ENCODE measurements at regions not wholly inside any gene's neighbourhood (a gene's known extent, or its start where the extent isn't known, plus 50 kb on each side); places are given as distances from the start of the nearest gene placed in this dataset.

DNA sequence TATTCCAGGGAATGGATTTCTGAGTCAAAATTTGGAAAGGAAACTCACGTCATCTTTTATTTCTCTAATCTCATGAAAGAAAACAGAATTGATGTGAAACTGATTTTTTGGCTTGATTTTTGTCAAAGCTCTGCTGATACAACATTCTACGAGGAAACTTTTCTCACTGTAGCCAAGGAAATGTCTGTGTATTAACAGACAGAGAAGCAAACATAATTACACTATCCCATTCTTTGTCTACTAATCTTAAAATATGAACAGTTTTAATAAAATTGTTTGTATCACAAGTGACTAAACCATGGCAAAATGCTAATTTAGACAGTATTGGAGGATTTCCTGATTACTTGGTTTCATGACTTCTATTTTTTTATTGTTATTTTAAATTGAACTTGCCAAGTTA, 1437.0 kb downstream of the OTOL1 start:
- Histone ChIP-seq H3K4me1 (ENCODE audit: control insufficient read depth in 1 of 2, insufficient read depth in 2 of 2, low read length in 2 of 2) (no peaks in the 10 kb centered on the region), H2AFZ (ENCODE audit: low read depth, low read length, poor library complexity, severe bottlenecking) (no peak overlapping the region), H3K4me3 (replicated peaks in 1 of 2; ENCODE audit: low read depth in 1 of 2, low read length in 2 of 2) (no peak overlapping the region), H3K9ac (ENCODE audit: low read length) (no peak overlapping the region), H3K36me3 (ENCODE audit: control insufficient read depth in 1 of 2, insufficient read depth in 2 of 2, low read length in 2 of 2) (no peaks in the 10 kb centered on the region), H3K4me2 (ENCODE audit: low read length) (no peak overlapping the region), H3K27ac (ENCODE audit: low read depth, low read length) (no peak overlapping the region), H3K9me3 (ENCODE audit: control insufficient read depth in 1 of 2, insufficient read depth in 1 of 2, low read depth in 1 of 2, low read length in 2 of 2) (no peaks in the 10 kb centered on the region), H3K79me2 (ENCODE audit: insufficient read depth, low read length) (no peaks in the 10 kb centered on the region), H3K9me2 (ENCODE audit: insufficient read depth) (no peaks in the 10 kb centered on the region; the same call in 1 of the 2 replicates), H3K27me3 (ENCODE audit: insufficient read depth, low read length) (no peaks in the 10 kb centered on the region), H4K20me1 (ENCODE audit: insufficient read depth) (no peaks in the 10 kb centered on the region)
- CTCF ChIA-PET = no interaction called here
- RAD21 ChIA-PET (ENCODE audit: low non-redundant PET in 1 of 2, low total read pairs in 2 of 2, uncharacterized antibody in 2 of 2, unreplicated experiment in 2 of 2) = no interaction called here
- intact Hi-C loops (cut with micrococcal nuclease) = no loop called here
- DNase-seq (ENCODE audit: low read depth, low spot score) (no peak), ATAC-seq (no peak)
- no peak for TF ChIP-seq SRF (IDR thresholded peaks at IDR 0.05; ENCODE audit: low read depth)
- TF ChIP-seq, protein P1, sequence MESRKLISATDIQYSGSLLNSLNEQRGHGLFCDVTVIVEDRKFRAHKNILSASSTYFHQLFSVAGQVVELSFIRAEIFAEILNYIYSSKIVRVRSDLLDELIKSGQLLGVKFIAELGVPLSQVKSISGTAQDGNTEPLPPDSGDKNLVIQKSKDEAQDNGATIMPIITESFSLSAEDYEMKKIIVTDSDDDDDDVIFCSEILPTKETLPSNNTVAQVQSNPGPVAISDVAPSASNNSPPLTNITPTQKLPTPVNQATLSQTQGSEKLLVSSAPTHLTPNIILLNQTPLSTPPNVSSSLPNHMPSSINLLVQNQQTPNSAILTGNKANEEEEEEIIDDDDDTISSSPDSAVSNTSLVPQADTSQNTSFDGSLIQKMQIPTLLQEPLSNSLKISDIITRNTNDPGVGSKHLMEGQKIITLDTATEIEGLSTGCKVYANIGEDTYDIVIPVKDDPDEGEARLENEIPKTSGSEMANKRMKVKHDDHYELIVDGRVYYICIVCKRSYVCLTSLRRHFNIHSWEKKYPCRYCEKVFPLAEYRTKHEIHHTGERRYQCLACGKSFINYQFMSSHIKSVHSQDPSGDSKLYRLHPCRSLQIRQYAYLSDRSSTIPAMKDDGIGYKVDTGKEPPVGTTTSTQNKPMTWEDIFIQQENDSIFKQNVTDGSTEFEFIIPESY (IDR thresholded peaks at IDR 0.05; ENCODE audit: extremely low read depth, insufficient replicate concordance, low read length) = no peak
- no peak for TF ChIP-seq JUND (IDR thresholded peaks at IDR 0.05)
- TF ChIP-seq, protein P2, sequence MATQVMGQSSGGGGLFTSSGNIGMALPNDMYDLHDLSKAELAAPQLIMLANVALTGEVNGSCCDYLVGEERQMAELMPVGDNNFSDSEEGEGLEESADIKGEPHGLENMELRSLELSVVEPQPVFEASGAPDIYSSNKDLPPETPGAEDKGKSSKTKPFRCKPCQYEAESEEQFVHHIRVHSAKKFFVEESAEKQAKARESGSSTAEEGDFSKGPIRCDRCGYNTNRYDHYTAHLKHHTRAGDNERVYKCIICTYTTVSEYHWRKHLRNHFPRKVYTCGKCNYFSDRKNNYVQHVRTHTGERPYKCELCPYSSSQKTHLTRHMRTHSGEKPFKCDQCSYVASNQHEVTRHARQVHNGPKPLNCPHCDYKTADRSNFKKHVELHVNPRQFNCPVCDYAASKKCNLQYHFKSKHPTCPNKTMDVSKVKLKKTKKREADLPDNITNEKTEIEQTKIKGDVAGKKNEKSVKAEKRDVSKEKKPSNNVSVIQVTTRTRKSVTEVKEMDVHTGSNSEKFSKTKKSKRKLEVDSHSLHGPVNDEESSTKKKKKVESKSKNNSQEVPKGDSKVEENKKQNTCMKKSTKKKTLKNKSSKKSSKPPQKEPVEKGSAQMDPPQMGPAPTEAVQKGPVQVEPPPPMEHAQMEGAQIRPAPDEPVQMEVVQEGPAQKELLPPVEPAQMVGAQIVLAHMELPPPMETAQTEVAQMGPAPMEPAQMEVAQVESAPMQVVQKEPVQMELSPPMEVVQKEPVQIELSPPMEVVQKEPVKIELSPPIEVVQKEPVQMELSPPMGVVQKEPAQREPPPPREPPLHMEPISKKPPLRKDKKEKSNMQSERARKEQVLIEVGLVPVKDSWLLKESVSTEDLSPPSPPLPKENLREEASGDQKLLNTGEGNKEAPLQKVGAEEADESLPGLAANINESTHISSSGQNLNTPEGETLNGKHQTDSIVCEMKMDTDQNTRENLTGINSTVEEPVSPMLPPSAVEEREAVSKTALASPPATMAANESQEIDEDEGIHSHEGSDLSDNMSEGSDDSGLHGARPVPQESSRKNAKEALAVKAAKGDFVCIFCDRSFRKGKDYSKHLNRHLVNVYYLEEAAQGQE (IDR thresholded peaks at IDR 0.05; ENCODE audit: low read depth) = no peak
- no peak for TF ChIP-seq EGR1 (IDR thresholded peaks at IDR 0.05; ENCODE audit: low read depth)
- TF ChIP-seq EZH2phosphoT487 (IDR thresholded peaks at IDR 0.05; ENCODE audit: borderline replicate concordance) = no peak
- TF ChIP-seq, protein P3, sequence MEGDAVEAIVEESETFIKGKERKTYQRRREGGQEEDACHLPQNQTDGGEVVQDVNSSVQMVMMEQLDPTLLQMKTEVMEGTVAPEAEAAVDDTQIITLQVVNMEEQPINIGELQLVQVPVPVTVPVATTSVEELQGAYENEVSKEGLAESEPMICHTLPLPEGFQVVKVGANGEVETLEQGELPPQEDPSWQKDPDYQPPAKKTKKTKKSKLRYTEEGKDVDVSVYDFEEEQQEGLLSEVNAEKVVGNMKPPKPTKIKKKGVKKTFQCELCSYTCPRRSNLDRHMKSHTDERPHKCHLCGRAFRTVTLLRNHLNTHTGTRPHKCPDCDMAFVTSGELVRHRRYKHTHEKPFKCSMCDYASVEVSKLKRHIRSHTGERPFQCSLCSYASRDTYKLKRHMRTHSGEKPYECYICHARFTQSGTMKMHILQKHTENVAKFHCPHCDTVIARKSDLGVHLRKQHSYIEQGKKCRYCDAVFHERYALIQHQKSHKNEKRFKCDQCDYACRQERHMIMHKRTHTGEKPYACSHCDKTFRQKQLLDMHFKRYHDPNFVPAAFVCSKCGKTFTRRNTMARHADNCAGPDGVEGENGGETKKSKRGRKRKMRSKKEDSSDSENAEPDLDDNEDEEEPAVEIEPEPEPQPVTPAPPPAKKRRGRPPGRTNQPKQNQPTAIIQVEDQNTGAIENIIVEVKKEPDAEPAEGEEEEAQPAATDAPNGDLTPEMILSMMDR (IDR thresholded peaks at IDR 0.05 in 2 of 3, conservative IDR thresholded peaks at IDR 0.05 in 1 of 3; ENCODE audit: borderline replicate concordance in 1 of 3, insufficient read depth in 1 of 3, low read depth in 2 of 3, low read length in 2 of 3) = no peak
- TF ChIP-seq EZH2 (IDR thresholded peaks at IDR 0.05) = no peak
- TF ChIP-seq, protein P4, sequence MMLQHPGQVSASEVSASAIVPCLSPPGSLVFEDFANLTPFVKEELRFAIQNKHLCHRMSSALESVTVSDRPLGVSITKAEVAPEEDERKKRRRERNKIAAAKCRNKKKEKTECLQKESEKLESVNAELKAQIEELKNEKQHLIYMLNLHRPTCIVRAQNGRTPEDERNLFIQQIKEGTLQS (IDR thresholded peaks at IDR 0.05) = no peak
- no peak for TF ChIP-seq CBX3 (IDR thresholded peaks at IDR 0.05; ENCODE audit: low read depth)
- TF ChIP-seq ELF1 (IDR thresholded peaks at IDR 0.05; ENCODE audit: borderline replicate concordance, low read depth) = no peak
- TF ChIP-seq RAD21 (IDR thresholded peaks at IDR 0.05; ENCODE audit: low read depth) = no peak
- no peak for TF ChIP-seq POLR2AphosphoS5 (IDR thresholded peaks at IDR 0.05; ENCODE audit: low read depth, low read length)
- no peak for TF ChIP-seq CEBPB (IDR thresholded peaks at IDR 0.05; ENCODE audit: low read depth)
- TF ChIP-seq, protein P5, sequence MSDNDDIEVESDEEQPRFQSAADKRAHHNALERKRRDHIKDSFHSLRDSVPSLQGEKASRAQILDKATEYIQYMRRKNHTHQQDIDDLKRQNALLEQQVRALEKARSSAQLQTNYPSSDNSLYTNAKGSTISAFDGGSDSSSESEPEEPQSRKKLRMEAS (IDR thresholded peaks at IDR 0.05) = no peak
- TF ChIP-seq TCF7L2 (IDR thresholded peaks at IDR 0.05; ENCODE audit: borderline replicate concordance, extremely low read depth, insufficient read depth, insufficient read length) = no peak
- no peak for TF ChIP-seq ZNF274 (IDR thresholded peaks at IDR 0.05; ENCODE audit: low read depth, low read length)
- TF ChIP-seq ZFX (IDR thresholded peaks at IDR 0.05) = no peak
- POLR2A ChIA-PET = no interaction called here
- no TSS peak for BruUV-seq (replicated peaks)

Data from HCT116 (cell line).